NB4 (cell line): ENCODE measurements at regions not wholly inside any gene's neighbourhood (a gene's known extent, or its start where the extent isn't known, plus 50 kb on each side); places are given as distances from the start of the nearest gene placed in this dataset.
"Not testable (repeated sequence)": the region's sequence is repeated elsewhere in the genome, so short reads cannot be mapped to it uniquely, and the experiment has no call there.

Experiments
- DNase-seq: peaks from one replicate; pipeline ENCODE4 v3.0.0; 2010; ENCODE audit warnings: low read depth
- H3K4me3 ChIP-seq: one replicate; pipeline ENCODE4 v1.5.1; 2011; ENCODE audit warnings: mild to moderate bottlenecking, low read depth, low read length, moderate library complexity
- MAX ChIP-seq: IDR thresholded peaks from 2 replicates; pipeline ENCODE4 v1.6.1; 2011; ENCODE audit warnings: low read depth, low read length
- MYC ChIP-seq: IDR thresholded peaks from 2 replicates; pipeline ENCODE4 v1.6.1; 2011; ENCODE audit warnings: low read depth, low read length
- POLR2A ChIP-seq: IDR thresholded peaks from 2 replicates; pipeline ENCODE4 v1.6.1; 2011; ENCODE audit warnings: mild to moderate bottlenecking; ENCODE audit not compliant: insufficient read length; ENCODE audit errors: extremely low read depth
- TF ChIP-seq, protein P1 (sequence below): IDR thresholded peaks from one replicate; pipeline ENCODE4 v1.5.1; 2012; ENCODE audit warnings: low read depth, low read length

- DNase-seq, result no peak
- TF ChIP-seq, protein P1, sequence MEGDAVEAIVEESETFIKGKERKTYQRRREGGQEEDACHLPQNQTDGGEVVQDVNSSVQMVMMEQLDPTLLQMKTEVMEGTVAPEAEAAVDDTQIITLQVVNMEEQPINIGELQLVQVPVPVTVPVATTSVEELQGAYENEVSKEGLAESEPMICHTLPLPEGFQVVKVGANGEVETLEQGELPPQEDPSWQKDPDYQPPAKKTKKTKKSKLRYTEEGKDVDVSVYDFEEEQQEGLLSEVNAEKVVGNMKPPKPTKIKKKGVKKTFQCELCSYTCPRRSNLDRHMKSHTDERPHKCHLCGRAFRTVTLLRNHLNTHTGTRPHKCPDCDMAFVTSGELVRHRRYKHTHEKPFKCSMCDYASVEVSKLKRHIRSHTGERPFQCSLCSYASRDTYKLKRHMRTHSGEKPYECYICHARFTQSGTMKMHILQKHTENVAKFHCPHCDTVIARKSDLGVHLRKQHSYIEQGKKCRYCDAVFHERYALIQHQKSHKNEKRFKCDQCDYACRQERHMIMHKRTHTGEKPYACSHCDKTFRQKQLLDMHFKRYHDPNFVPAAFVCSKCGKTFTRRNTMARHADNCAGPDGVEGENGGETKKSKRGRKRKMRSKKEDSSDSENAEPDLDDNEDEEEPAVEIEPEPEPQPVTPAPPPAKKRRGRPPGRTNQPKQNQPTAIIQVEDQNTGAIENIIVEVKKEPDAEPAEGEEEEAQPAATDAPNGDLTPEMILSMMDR, result no peak
- TF ChIP-seq POLR2A (no peak), MYC (no peak), MAX (no peak)
- no peak overlapping the region for H3K4me3 ChIP-seq
Observed at GRCh38 chr1:189623336-189623735, 854.3 kb downstream of the BRINP3 start.

DNA sequence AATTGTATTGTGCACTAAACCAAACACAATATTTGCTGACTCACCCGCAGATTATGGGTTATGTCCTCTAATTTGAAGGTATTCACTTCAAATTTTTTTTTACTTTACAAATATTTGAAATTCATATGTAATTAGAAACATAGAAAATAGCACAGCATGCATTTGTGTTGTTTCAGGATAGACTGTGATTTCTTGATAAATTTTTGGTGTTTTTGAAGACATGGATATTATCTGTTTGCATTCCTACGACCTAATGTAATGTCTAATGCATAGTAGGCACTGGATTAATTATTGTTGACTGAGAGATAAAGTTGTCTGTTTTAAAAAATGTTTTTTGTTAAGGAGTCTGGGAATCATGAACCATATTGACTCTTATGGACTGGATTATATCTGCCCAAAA, 850.2 kb downstream of the BRINP3 start:
- no peak overlapping the region for H3K4me3 ChIP-seq
- DNase-seq, result no peak
- TF ChIP-seq POLR2A (no peak), MYC (no peak), MAX (no peak)
- TF ChIP-seq, protein P1, result no peak

- no peak overlapping the region for H3K4me3 ChIP-seq
- TF ChIP-seq POLR2A, result no peak
- TF ChIP-seq MYC, result no peak
- TF ChIP-seq, protein P1, result no peak
- no peak for TF ChIP-seq MAX
- no peak for DNase-seq
Observed at GRCh38 chr1:189628857-189629256, 848.8 kb downstream of the BRINP3 start.

- no peak overlapping the region for H3K4me3 ChIP-seq
- TF ChIP-seq POLR2A, result no peak
- TF ChIP-seq, protein P1, result no peak
- TF ChIP-seq MYC, result no peak
- no peak for TF ChIP-seq MAX
- no peak for DNase-seq
Observed at GRCh38 chr1:189633658-189634057, 844.0 kb downstream of the BRINP3 start.

DNA sequence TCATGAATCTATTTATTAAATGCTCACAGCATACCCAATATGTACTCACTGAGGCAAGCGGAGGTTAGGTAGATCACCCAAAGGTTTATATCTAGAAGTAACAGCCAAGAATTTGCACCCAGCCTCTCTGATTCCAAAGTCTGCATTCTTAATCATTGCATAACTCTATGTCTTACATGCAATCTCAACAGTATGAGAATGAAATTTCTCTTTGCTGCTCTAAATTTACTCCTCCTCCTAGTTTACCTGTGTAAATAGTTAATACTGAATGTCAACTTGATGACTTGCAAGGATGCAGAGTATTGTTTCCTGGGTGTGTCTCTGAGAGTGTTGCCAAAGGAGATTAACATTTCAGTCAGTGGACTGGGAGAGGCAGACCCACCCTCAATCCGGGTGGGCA, 840.6 kb downstream of the BRINP3 start:
- no peak for TF ChIP-seq MYC
- no peak for DNase-seq
- H3K4me3 ChIP-seq, result no peak overlapping the region

DNA sequence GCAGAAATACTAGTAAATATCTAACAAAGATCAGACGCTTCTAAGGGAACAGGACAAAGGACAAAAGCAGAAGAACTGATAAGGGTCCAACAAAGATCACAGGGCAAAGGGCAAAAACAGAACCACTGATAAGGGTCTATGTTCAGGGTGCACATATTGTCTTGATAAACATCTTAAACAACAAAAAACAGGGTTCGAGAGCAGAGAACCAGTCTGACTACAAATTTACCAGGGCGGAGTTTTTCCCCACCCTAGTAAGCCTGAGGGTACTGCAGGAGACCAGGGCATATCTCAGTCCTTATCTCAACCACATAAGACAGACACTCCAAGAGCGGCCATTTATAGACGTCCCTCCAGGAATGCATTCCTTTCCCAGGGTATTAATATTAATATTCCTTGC, 833.5 kb downstream of the BRINP3 start:
- H3K4me3 ChIP-seq, DNase-seq: not testable (repeated sequence)

DNA sequence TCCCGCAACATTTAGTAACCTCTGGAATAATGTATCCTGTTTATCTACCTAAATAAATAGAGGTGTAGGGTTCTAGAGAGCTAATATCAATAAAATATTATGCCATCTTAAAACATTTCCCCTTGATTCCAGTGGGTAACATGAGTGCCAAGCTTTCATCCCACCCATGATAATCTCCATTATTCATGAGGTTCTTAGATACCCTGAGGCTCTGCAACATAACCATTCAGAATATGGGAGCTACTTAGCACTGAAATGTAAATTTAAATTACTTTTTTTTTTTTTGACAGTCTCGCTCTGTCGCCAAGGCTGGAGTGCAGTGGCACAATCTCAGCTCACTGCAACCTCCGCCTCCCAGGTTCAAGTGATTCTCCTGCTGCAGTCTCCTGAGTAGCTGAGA, 832.7 kb downstream of the BRINP3 start:
- no peak overlapping the region for H3K4me3 ChIP-seq
- no peak for DNase-seq
- no peak for TF ChIP-seq MAX
- TF ChIP-seq POLR2A, result no peak
- TF ChIP-seq MYC, result no peak
- TF ChIP-seq, protein P1, result no peak
